Neural crest cell (in vitro differentiated cells): ENCODE measurements at regions not wholly inside any gene's neighbourhood (a gene's known extent, or its start where the extent isn't known, plus 50 kb on each side); places are given as distances from the start of the nearest gene placed in this dataset.

Experiments
- DNase-seq: peaks from one replicate; pipeline ENCODE4 v3.0.0; 2021; ENCODE audit warnings: low read depth, mixed read lengths, low spot score
- H3K27ac Mint-ChIP-seq: one replicate; pipeline ENCODE4 v1.8.0; 2021; ENCODE audit warnings: mild to moderate bottlenecking, mixed read lengths; ENCODE audit not compliant: unreplicated experiment
- H3K27me3 Mint-ChIP-seq: 2 replicates; pipeline ENCODE4 v1.8.0; 2021; ENCODE audit warnings: low read depth, mild to moderate bottlenecking, mixed read lengths
- H3K36me3 Mint-ChIP-seq: 2 replicates; pipeline ENCODE4 v1.8.0; 2021; ENCODE audit warnings: low read depth, mild to moderate bottlenecking, mixed read lengths
- H3K4me1 Mint-ChIP-seq: 2 replicates; pipeline ENCODE4 v1.8.0; 2021; ENCODE audit warnings: mixed read lengths
- H3K4me3 Mint-ChIP-seq: one replicate; pipeline ENCODE4 v1.8.0; 2021; ENCODE audit warnings: mild to moderate bottlenecking, mixed read lengths
- H3K9me3 Mint-ChIP-seq: 2 replicates; pipeline ENCODE4 v1.8.0; 2021; ENCODE audit warnings: mixed read lengths
- TF ChIP-seq, protein P1 (sequence below): fragments of 200-600 bp; sonication (generic); conservative IDR thresholded peaks from 2 replicates; pipeline ENCODE4 v1.5.0; 2021; ENCODE audit warnings: antibody characterized with exemption, mild to moderate bottlenecking

DNA sequence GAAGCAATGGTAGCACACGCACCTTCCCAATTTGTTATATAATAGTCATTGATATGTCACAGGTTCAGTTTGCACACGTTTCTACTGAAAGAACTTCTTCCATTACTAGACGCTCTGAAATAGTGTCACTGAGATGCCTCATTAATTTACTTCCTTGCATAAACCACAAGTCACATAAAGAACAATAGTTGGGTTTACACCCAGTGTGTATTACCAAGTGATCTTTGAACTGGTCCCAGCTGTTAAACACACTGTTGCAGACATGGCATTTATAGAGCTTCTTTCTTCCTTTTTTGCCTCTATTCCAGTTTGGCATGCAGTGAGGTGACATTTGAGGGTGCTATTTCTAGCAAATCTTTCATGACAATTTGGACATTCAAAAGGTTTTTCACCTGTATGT is 245.3 kb downstream of the EPM2A start:
- no peak for DNase-seq
- Mint-ChIP-seq H3K4me1 (no peaks in the 10 kb centered on the region), H3K36me3 (no peaks in the 10 kb centered on the region), H3K4me3 (no peak overlapping the region), H3K27ac (no peak overlapping the region), H3K9me3 (peaks cover 16% of the 10 kb centered on the region), H3K27me3 (peaks cover 9% of the 10 kb centered on the region)
- TF ChIP-seq, protein P1, sequence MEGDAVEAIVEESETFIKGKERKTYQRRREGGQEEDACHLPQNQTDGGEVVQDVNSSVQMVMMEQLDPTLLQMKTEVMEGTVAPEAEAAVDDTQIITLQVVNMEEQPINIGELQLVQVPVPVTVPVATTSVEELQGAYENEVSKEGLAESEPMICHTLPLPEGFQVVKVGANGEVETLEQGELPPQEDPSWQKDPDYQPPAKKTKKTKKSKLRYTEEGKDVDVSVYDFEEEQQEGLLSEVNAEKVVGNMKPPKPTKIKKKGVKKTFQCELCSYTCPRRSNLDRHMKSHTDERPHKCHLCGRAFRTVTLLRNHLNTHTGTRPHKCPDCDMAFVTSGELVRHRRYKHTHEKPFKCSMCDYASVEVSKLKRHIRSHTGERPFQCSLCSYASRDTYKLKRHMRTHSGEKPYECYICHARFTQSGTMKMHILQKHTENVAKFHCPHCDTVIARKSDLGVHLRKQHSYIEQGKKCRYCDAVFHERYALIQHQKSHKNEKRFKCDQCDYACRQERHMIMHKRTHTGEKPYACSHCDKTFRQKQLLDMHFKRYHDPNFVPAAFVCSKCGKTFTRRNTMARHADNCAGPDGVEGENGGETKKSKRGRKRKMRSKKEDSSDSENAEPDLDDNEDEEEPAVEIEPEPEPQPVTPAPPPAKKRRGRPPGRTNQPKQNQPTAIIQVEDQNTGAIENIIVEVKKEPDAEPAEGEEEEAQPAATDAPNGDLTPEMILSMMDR = no peak

DNA sequence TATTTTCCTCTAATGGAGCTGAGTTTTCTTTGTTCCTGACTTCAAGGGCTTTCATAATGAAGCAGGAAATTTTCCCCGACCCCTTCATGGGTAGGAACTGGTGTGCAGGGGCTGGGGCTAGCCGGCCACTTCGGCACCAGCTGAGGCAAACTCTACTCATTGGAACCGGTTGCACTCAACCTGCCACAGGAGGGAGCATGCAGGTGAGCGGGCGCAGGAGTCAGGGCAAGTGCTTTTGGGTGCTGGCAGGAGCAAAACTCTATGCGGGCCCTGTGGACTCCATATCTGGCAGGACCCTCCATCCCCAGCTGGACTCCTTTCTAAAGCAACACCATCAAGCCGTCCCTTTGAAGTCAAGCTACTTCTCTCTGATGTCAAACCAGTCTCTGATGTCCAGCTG is 244.2 kb downstream of the EPM2A start:
- H3K27me3 Mint-ChIP-seq = peaks cover 9% of the 10 kb centered on the region
- no peak overlapping the region for H3K27ac Mint-ChIP-seq
- no peak for DNase-seq
- H3K4me1 Mint-ChIP-seq = no peaks in the 10 kb centered on the region
- H3K36me3 Mint-ChIP-seq = no peaks in the 10 kb centered on the region
- TF ChIP-seq, protein P1 = no peak
- H3K9me3 Mint-ChIP-seq = peaks cover 18% of the 10 kb centered on the region
- no peak overlapping the region for H3K4me3 Mint-ChIP-seq

DNA sequence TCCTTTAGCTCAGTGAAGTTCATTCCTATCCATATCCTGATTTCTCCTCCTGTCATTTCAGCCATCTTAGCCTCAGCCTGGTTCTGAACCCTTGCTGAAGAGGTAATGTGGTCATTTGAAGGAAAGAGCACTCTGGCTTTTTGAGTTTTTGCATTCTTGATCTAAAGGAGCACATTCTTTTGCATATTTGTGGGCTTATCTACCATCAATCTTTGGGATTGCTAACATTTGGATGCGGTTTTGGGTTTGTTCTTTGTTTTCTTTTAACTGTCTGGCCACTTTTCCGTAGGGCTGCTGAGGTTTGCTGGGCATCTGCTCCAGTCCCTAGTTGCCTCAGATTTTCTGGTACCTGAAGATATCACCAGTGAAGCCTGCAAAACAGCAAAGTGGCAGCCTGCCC is 238.3 kb downstream of the EPM2A start:
- Mint-ChIP-seq H3K27ac (no peak overlapping the region), H3K4me1 (no peaks in the 10 kb centered on the region), H3K9me3 (peaks cover 10% of the 10 kb centered on the region), H3K4me3 (no peak overlapping the region), H3K27me3 (peaks cover 9% of the 10 kb centered on the region), H3K36me3 (no peaks in the 10 kb centered on the region)
- TF ChIP-seq, protein P1 = no peak
- no peak for DNase-seq

DNA sequence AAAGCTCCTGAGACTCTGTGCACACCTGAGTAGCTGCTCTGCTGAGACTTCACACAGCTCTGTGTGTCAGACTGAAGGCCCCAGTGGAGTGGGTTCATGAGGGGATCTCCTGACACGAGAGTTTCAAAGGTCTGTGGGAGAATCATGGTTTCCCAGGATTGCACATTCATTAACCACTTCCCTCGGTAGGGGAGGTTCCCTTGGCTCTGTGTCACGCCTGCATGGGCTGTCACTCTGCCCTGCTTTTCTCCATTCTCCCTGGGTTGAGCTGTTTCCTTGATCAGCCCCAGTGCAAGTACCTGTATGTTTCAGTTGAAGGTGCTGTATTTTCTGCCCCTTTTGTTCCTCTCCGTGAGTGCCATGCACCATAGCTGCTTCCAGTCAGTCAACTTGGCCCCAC is 236.9 kb downstream of the EPM2A start:
- TF ChIP-seq, protein P1 = no peak
- Mint-ChIP-seq H3K4me3 (no peak overlapping the region), H3K9me3 (peaks cover 7% of the 10 kb centered on the region), H3K27me3 (peaks cover 6% of the 10 kb centered on the region), H3K4me1 (no peaks in the 10 kb centered on the region), H3K36me3 (no peaks in the 10 kb centered on the region), H3K27ac (no peak overlapping the region)
- no peak for DNase-seq

DNA sequence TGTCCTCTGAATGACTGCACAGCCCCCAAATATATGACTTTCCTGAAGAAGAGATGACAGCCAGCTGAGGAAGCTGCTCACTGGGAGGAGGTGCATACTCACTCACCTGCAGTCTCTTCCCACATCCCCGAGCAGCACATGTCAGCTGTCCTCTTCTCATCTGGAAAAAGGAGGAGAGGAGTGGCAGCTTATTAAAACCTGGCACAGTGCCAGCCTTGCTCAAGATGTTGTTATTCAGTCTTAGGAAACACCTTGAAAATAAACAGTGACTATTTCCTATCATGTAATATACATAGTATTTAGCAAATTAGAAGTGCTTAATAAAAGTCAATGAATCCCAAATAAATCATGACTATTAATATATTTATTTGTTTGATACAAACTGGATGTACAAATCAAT is 232.9 kb downstream of the EPM2A start:
- DNase-seq = no peak
- TF ChIP-seq, protein P1 = no peak
- H3K4me1 Mint-ChIP-seq = no peaks in the 10 kb centered on the region
- no peaks in the 10 kb centered on the region for H3K9me3 Mint-ChIP-seq
- H3K4me3 Mint-ChIP-seq = no peak overlapping the region
- no peak overlapping the region for H3K27ac Mint-ChIP-seq
- no peaks in the 10 kb centered on the region for H3K27me3 Mint-ChIP-seq
- no peaks in the 10 kb centered on the region for H3K36me3 Mint-ChIP-seq

DNA sequence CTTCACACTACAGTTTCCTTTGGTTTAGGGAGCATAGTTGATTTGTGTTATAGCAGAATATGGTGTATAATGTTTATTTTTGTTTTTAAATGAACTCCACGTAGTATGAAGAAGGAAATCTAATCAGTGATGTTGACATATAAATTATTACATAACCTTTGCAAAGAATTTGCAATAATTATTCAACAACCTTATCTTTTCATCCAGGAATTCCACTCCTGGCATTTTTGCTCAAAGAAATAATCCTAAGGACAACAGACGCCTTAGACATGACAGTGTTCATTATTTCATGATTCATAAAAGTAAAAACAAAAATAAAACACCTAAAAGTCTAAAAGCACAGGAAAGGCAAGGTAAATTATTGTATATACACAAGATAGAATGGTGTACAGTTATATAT is 229.2 kb downstream of the EPM2A start:
- peaks cover 20% of the 10 kb centered on the region for H3K9me3 Mint-ChIP-seq
- H3K4me1 Mint-ChIP-seq = no peaks in the 10 kb centered on the region
- H3K27ac Mint-ChIP-seq = no peak overlapping the region
- TF ChIP-seq, protein P1 = no peak
- no peak overlapping the region for H3K4me3 Mint-ChIP-seq
- no peaks in the 10 kb centered on the region for H3K27me3 Mint-ChIP-seq
- H3K36me3 Mint-ChIP-seq = peaks cover 10% of the 10 kb centered on the region
- DNase-seq = no peak
